ENCODE measurements at regions not wholly inside any gene's neighbourhood (a gene's known extent, or its start where the extent isn't known, plus 50 kb on each side); places are given as distances from the start of the nearest gene placed in this dataset.

DNA sequence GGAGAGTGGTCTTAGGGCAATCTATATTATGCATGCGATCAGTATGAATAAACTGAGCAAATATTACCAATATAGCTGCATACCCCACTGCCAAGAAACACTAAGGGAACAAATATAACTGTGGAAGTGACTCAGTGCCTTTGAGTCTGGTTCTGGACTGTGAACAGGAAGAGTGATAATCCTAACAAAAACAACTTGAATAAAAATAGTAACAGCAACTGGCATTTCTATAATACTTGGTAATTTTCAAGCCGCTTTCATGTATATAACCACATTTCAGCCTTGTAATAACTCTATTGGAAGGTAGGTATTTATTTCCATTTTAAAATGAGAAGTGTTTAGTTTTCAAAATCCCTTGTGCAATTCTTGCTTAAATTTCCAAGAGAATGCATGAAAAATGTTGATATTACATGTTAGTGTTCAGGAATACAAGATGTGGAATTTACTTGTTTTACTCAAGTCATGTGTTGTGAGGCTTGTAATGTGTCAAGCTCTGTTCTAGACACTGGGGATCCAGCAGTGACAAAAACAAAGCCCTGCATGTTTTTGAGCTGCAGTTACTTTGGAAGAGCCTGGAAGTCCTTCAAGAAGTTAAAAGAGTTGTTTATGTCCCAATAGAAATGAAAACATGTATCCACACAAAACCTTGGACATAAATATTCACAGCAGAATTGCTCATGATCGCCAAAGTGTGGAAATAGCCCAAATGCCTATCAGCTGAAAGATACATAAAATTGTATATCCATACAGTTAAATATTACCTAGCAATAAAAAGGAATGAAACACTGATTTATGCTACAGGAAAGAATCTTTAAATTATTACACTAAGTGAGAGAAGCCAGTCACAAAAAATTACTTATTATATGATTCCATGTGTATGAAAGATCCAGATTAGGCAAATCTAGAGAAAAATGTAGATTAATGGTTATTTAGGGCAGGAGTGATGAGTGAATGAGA lies 338.1 kb upstream of the TMEM132C start:
- no peaks in the 10 kb centered on the region for H3K36me3 ChIP-seq
- peak in 1 of 2 experiments; percentile 76 for DNase-seq (ENCODE audit: low read depth in 1 of 2, low spot score in 2 of 2)
- no peaks in the 10 kb centered on the region for H3K9me3 ChIP-seq (replicated peaks)
- no peaks in the 10 kb centered on the region for H3K27me3 ChIP-seq (replicated peaks)
- H3K4me1 ChIP-seq (replicated peaks), result peaks cover 30% of the 10 kb centered on the region
- no peak overlapping the region for H3K4me3 ChIP-seq
- peak overlapping the region; percentile 89 for H3K27ac ChIP-seq

DNA sequence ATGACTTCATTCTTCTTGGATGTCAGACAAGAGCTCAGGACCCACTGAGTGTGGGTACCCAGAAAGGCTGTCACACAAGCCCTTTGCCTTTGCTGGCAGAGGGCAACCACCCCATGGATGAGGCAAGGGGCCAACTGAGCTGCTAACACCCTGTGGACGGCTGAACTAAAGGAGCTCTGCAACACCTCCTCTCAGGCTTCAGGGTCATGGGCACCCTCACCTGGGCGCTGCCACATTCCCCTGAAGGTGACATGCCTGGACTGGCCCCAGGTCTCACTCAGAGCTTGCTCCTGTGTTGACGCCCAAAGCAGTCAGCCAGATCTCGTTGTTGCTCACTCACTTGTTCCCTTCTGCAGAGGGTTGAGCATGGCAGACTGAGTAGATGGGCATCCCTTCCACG lies 336.8 kb upstream of the TMEM132C start:
- Histone ChIP-seq H3K4me1 (replicated peaks) (peaks cover 30% of the 10 kb centered on the region), H3K27ac (peak overlapping the region; percentile 89; the same call in 1 of the 2 replicates), H3K9me3 (replicated peaks) (no peaks in the 10 kb centered on the region), H3K4me3 (no peak overlapping the region), H3K27me3 (replicated peaks) (no peaks in the 10 kb centered on the region), H3K36me3 (no peaks in the 10 kb centered on the region)
- DNase-seq (ENCODE audit: low read depth in 1 of 2, low spot score in 2 of 2), result no peak

DNA sequence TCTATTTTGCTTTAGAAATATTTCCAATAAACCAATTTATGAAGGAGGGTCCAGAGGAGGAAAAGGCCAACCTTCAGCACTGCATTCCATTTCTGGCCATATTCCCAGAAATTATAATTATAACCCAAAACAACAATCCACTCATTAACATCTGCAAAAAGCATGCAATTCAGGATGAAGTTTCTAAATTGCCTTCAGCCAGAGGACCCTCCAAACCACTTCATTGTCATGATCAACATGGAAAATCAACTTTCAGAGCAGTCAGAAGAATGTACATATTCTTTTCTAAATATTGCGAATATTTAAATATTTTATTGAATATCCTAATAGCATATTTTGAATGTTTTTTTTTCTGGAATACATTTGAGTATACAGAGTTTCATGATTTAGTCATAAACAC lies 332.6 kb upstream of the TMEM132C start:
- DNase-seq (ENCODE audit: low read depth in 1 of 2, low spot score in 2 of 2), result no peak

DNA sequence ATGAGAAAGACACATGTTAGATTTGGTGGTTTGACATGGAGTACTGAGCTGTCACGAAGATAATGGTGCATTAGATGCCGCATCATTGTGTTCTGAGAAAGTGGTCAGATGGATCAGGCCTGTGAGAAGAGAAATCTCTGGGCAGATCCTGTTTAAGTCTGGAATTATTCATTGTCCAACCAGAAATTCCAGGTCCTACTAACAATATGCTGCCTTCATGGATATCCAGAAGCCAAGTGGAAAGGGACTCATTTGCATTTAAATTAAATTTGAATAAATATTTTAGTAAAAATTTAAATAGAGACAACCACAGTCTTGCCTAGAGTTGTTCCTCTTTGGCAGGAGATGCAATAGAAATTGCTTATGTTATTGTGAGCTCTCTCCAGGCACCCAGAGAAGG lies 330.5 kb upstream of the TMEM132C start:
- H3K4me1 ChIP-seq (replicated peaks), result peaks cover 10% of the 10 kb centered on the region
- no peak overlapping the region for H3K4me3 ChIP-seq
- DNase-seq (ENCODE audit: low read depth in 1 of 2, low spot score in 2 of 2), result no peak
- no peaks in the 10 kb centered on the region for H3K27me3 ChIP-seq (replicated peaks)
- no peaks in the 10 kb centered on the region for H3K36me3 ChIP-seq
- H3K27ac ChIP-seq, result no peak overlapping the region
- no peaks in the 10 kb centered on the region for H3K9me3 ChIP-seq (replicated peaks)

More for the DNA sequence above, 332.6 kb upstream of the TMEM132C start:
- Histone ChIP-seq H3K9me3 (replicated peaks) (no peaks in the 10 kb centered on the region), H3K4me1 (replicated peaks) (peaks cover 7% of the 10 kb centered on the region), H3K27me3 (replicated peaks) (no peaks in the 10 kb centered on the region), H3K4me3 (no peak overlapping the region), H3K36me3 (no peaks in the 10 kb centered on the region), H3K27ac (no peak overlapping the region)

DNA sequence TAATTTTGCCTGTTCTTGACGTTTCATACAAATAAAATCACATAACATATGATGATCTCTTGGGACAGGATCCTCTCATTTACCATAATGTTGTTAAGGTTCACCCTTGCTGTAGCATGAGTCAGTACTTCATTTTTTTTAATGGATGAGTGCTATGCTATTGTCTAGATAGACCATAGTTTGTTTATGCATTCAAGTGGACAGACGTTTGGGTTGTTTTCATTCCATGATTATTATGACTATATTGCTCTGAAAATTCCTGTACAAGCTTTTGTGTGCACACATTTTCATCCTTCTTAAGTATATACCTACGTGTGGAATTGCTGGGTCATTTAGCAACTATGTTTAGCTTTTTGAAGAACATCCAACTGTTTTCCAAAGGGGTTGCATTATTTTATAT lies 325.6 kb upstream of the TMEM132C start:
- DNase-seq (ENCODE audit: low read depth in 1 of 2, low spot score in 2 of 2), result peak in 1 of 2 experiments; percentile 80
- H3K27me3 ChIP-seq (replicated peaks), result no peaks in the 10 kb centered on the region
- H3K4me1 ChIP-seq (replicated peaks), result peaks cover 49% of the 10 kb centered on the region
- no peaks in the 10 kb centered on the region for H3K36me3 ChIP-seq
- H3K4me3 ChIP-seq, result no peak overlapping the region
- peak overlapping the region; percentile 93 for H3K27ac ChIP-seq
- H3K9me3 ChIP-seq (replicated peaks), result no peaks in the 10 kb centered on the region

DNA sequence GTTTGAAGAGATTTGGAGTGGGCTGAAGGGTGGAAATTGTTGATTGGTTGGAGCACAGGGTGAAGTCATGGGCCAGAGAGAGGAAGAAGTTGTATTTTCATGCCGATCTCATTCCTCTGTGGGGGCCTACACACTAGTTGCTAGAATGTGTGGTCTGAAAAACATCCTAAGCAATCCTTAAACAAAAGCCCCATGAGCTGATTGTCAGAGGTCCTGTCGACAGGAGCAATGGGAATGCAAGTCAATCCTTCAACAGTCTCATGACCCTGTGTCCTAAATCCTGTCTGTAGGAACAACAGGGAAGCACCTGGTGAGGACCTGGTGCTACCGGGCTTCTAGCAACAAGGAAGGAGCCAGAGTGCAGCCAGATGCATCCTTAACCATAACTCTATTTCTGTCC lies 324.0 kb upstream of the TMEM132C start:
- Histone ChIP-seq H3K27ac (peak overlapping the region; percentile 93), H3K4me1 (replicated peaks) (peaks cover 49% of the 10 kb centered on the region), H3K4me3 (no peak overlapping the region), H3K27me3 (replicated peaks) (no peaks in the 10 kb centered on the region), H3K36me3 (no peaks in the 10 kb centered on the region), H3K9me3 (replicated peaks) (no peaks in the 10 kb centered on the region)
- DNase-seq (ENCODE audit: low read depth in 1 of 2, low spot score in 2 of 2), result peak; percentile 52 to 85

DNA sequence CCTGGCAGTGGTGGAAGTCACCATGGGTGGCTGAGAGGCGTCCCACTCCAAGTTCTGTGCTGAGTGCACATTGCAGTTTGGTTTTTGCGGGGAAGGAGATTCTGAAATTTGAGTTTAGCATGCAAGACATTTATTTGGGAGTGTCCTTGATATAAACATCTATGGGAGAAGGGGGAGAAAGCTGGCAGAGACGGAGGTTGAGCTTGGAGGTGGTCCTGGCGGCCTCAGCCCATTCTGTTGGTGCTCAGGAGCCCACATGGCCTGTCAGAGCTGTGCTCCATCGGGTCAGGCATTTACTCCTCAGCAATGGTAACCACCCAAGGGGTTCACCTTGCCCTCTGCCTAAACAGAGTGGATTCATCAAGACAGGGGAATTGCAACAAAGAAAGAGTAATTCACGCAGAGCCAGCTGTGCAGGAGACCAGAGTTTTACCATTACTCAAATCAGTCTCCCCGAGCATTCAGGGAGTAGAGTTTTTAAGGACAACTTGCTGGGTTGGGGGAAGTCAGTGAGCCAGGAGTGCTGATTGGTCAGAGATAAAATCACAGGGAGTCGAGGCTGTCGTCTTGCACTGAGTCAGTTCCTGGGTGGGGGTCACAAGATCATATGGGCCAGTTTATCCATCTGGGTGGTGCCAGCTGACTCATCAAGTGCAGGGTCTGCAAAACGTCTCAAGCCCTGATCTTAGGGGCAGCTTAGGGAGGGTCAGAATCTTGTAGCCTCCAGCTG lies 323.3 kb upstream of the TMEM132C start:
- peak; percentile 93 to 96 for DNase-seq (ENCODE audit: low read depth in 1 of 2, low spot score in 2 of 2)
- Histone ChIP-seq H3K4me3 (no peak overlapping the region), H3K27me3 (replicated peaks) (no peaks in the 10 kb centered on the region), H3K27ac (peak overlapping the region; percentile 93), H3K9me3 (replicated peaks) (no peaks in the 10 kb centered on the region), H3K4me1 (replicated peaks) (peaks cover 49% of the 10 kb centered on the region), H3K36me3 (no peaks in the 10 kb centered on the region)

DNA sequence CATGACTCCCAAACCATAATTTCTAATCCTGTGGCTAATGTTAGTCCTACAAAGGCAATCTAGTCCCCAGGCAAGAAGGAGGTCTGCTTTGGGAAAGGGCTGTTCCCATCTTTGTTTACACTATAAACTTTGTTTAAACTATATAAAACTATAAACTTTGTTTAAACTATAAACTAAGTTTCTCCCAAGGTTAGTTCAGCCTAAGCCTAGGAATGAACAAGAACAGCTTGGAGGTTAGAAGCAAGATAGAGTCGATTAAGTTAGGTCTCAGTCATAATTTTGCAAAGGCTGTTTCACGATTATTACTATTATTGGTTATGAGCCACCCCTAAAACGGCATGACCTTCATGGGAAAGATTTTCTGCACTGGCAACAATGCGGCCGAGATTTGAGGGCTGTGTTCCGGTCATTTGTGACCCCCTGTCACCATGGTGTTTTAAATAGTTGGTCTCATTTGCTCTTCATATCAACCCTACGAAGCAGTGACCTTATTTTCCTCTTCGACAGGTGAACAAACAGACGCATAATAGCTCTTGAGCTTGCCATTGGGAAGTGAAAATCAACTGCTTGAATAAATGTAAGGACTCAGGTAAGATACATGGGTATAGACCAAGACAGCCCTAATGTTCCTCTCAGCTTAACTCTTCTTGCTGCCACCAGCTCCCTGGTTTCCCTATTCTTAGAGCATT lies 322.6 kb upstream of the TMEM132C start:
- no peak overlapping the region for H3K4me3 ChIP-seq
- no peak for DNase-seq (ENCODE audit: low read depth in 1 of 2, low spot score in 2 of 2)
- no peaks in the 10 kb centered on the region for H3K27me3 ChIP-seq (replicated peaks)
- H3K27ac ChIP-seq, result peak overlapping the region; percentile 93
- H3K9me3 ChIP-seq (replicated peaks), result no peaks in the 10 kb centered on the region
- H3K4me1 ChIP-seq (replicated peaks), result peaks cover 49% of the 10 kb centered on the region
- no peaks in the 10 kb centered on the region for H3K36me3 ChIP-seq

DNA sequence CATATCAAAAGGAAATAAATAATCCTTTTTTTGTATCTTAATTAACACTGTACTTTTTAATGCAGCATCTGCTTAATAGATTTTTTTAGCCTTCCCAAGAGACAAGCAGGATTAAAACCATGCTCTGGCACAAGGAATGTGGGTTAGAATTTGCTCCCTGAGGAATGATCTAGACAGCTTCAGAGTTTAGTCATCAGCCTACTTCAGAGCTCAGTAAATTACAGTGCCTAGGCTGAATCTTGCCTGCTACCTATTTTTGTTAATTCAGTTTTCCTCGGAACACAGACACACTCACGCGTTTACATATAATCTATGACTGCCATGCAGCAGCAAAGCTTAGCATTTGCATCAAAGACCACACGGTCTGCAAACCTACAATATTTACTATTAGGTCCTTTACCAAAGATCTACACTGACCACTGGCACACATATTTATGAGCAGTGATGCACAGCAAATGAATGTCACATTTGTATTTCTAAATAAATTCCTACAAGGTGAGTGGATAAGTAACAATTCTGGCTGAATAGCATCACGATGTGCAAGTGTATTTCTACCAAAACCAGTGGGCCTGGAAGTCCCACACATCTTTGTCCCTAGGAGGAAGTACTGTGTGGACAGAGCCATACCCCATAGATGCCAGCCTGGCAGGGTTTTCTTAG lies 309.8 kb upstream of the TMEM132C start:
- Histone ChIP-seq H3K4me3 (no peak overlapping the region), H3K9me3 (replicated peaks) (no peaks in the 10 kb centered on the region), H3K4me1 (replicated peaks) (peaks cover 31% of the 10 kb centered on the region), H3K27me3 (replicated peaks) (no peaks in the 10 kb centered on the region), H3K27ac (peak overlapping the region; percentile 84), H3K36me3 (no peaks in the 10 kb centered on the region)
- DNase-seq (ENCODE audit: low read depth in 1 of 2, low spot score in 2 of 2), result peak; percentile 56 to 78

DNA sequence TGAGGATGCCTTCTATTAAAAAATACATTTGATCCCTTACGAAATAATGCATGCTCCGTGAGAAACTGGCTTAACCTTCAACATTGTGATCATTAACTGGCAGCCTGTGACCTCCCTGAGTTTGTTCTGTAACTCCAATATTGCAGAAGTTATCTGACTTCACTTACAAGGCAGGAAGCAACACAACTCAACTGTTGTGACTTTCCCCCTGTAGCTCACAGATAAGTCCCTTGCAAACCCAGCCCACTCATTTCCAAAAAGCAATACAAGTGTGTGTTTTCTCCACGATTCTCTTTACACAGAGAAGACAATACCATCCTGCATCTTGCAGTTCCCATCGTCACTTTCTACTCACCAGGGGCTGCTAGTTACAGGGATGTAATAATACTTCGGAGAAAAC lies 304.7 kb upstream of the TMEM132C start:
- no peaks in the 10 kb centered on the region for H3K27me3 ChIP-seq (replicated peaks)
- no peak for DNase-seq (ENCODE audit: low read depth in 1 of 2, low spot score in 2 of 2)

DNA sequence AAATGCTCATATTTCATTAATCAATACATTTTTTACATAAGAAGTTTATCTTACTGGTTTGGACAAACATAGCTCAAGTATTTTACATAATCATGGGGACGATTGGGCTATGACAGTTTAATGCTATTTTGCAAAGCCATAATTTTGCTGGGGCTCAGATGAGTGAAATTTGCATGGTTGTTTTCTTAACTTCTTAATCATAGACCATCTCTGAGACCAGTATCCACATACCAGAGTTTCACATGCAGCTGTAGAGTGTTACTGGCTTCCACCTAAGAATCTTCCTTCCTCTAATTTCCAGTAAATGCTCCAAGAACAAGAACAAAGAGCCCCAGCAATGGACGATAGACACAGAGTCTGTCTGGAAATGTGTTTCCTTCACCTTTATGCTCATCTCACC lies 303.0 kb upstream of the TMEM132C start:
- Histone ChIP-seq H3K9me3 (replicated peaks) (no peaks in the 10 kb centered on the region), H3K36me3 (no peaks in the 10 kb centered on the region), H3K27me3 (replicated peaks) (no peaks in the 10 kb centered on the region), H3K4me3 (no peak overlapping the region), H3K4me1 (replicated peaks) (peaks cover 16% of the 10 kb centered on the region), H3K27ac (no peak overlapping the region)
- DNase-seq (ENCODE audit: low read depth in 1 of 2, low spot score in 2 of 2), result no peak

More for the DNA sequence above, 304.7 kb upstream of the TMEM132C start:
- Histone ChIP-seq H3K36me3 (no peaks in the 10 kb centered on the region), H3K27ac (no peak overlapping the region), H3K4me3 (no peak overlapping the region), H3K4me1 (replicated peaks) (peaks cover 26% of the 10 kb centered on the region), H3K9me3 (replicated peaks) (no peaks in the 10 kb centered on the region)

DNA sequence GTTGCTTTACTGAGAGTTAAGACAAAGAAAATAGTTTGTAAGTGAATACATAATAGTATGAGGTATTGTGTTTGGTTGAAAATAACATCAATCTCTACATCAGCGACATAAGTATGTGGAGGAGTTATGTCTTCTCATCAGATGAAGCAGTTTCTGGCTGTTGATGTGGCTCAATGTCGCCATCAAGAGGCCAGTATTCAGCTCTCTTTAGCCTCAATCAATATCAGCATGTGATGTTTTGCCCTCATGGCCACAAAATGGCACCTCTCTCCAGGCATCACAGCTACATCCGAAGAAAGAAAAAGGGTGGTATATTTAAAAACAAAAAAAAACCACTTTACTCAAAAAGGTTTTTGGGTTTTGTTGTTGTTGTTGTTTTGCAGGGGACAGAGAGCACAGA lies 302.3 kb upstream of the TMEM132C start:
- no peak overlapping the region for H3K4me3 ChIP-seq
- no peaks in the 10 kb centered on the region for H3K9me3 ChIP-seq (replicated peaks)
- H3K27me3 ChIP-seq (replicated peaks), result no peaks in the 10 kb centered on the region
- peaks cover 16% of the 10 kb centered on the region for H3K4me1 ChIP-seq (replicated peaks)
- H3K27ac ChIP-seq, result no peak overlapping the region
- H3K36me3 ChIP-seq, result no peaks in the 10 kb centered on the region
- peak in 1 of 2 experiments; percentile 55 for DNase-seq (ENCODE audit: low read depth in 1 of 2, low spot score in 2 of 2)

DNA sequence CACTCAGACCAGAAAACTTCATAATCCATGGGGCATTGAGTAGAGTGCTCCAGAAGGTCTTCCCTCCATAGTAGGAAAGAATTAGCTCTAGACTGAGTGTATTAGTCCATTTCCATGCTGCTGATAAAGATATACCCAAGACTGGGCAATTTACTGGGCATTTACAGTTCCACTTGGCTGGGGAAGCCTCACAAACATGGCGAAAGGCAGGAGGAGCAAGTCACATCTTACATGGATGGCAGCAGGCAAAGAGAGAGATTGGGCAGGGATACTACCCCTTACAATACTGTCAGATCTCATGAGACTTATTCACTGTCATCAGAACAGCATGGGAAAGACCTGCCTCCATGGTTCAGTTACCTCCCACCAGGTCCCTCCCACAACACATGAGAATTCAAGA lies 300.6 kb upstream of the TMEM132C start:
- Histone ChIP-seq H3K27ac (no peak overlapping the region), H3K9me3 (replicated peaks) (no peaks in the 10 kb centered on the region), H3K4me3 (no peak overlapping the region), H3K27me3 (replicated peaks) (no peaks in the 10 kb centered on the region), H3K36me3 (no peaks in the 10 kb centered on the region), H3K4me1 (replicated peaks) (peaks cover 12% of the 10 kb centered on the region)
- no peak for DNase-seq (ENCODE audit: low read depth in 1 of 2, low spot score in 2 of 2)
